ENCODE measurements at regions not wholly inside any gene's neighbourhood (a gene's known extent, or its start where the extent isn't known, plus 50 kb on each side); places are given as distances from the start of the nearest gene placed in this dataset.

GRCh38 chr12:38053655-38054464, 262.7 kb upstream of the ALG10B start:
- no peak overlapping the region for H3K9ac ChIP-seq (replicated peaks; ENCODE audit: extremely low read depth, insufficient read depth, low read length)
- no peaks in the 10 kb centered on the region for H3K36me3 ChIP-seq (ENCODE audit: control insufficient read depth in 2 of 2, extremely low read depth in 1 of 2, insufficient read depth in 2 of 2, low read length in 2 of 2)
- no peak overlapping the region for H3K27ac ChIP-seq (ENCODE audit: insufficient read depth, low read depth, low read length)
- no peaks in the 10 kb centered on the region for H4K20me1 ChIP-seq (replicated peaks; ENCODE audit: control insufficient read depth, extremely low read depth, insufficient read depth, low read length)
- CTCF ChIA-PET, result no interaction called here
- no peaks in the 10 kb centered on the region for H3K79me2 ChIP-seq (ENCODE audit: control insufficient read depth, insufficient read depth, low read length)
- H3K27me3 ChIP-seq (ENCODE audit: control insufficient read depth in 2 of 2, insufficient read depth in 2 of 2, low read length in 2 of 2), result no peaks in the 10 kb centered on the region
- intact Hi-C loops (cut with micrococcal nuclease), result no loop called here
- no peaks in the 10 kb centered on the region for H3K4me1 ChIP-seq (ENCODE audit: control insufficient read depth, extremely low read depth, insufficient read depth, low read length)
- POLR2A ChIA-PET, result no interaction called here
- dilution Hi-C loops (cut with MboI; ENCODE audit: extremely low pct_ligation_motif_present, low sequenced_read_pairs), result no loop called here
- TF ChIP-seq MAX (IDR thresholded peaks at IDR 0.05; ENCODE audit: insufficient read depth, insufficient read length) (no peak), FOS (IDR thresholded peaks at IDR 0.05; ENCODE audit: borderline replicate concordance, insufficient read depth, low read length) (no peak), CTCF (IDR thresholded peaks at IDR 0.05; ENCODE audit: extremely low read depth in 1 of 2, insufficient read depth in 1 of 2, low read depth in 1 of 2, low read length in 2 of 2) (no peak), POLR2AphosphoS5 (IDR thresholded peaks at IDR 0.05; ENCODE audit: insufficient read depth, low read depth, low read length) (no peak), EZH2 (IDR thresholded peaks at IDR 0.05; ENCODE audit: borderline replicate concordance, low read depth, low read length, severe bottlenecking) (no peak), POLR2A (IDR thresholded peaks at IDR 0.05; ENCODE audit: low read depth, low read length) (no peak), GATA2 (IDR thresholded peaks at IDR 0.05; ENCODE audit: insufficient read depth, insufficient read length, low read depth, low read length) (no peak), JUN (IDR thresholded peaks at IDR 0.05; ENCODE audit: borderline replicate concordance, insufficient read depth, insufficient read length, low read depth) (no peak), MYC (IDR thresholded peaks at IDR 0.05; ENCODE audit: low read depth, low read length) (no peak)
- FAIRE-seq (no peak), DNase-seq (ENCODE audit: low read depth, low spot score) (no peak)
- no peak overlapping the region for H2AFZ ChIP-seq (ENCODE audit: low read depth, low read length)
- no peak overlapping the region for H3K4me3 ChIP-seq (replicated peaks in 1 of 3; ENCODE audit: insufficient read depth in 1 of 3, low read depth in 1 of 3, low read length in 3 of 3)
- H3K4me2 ChIP-seq (ENCODE audit: insufficient read depth, low read length), result no peak overlapping the region
- BruUV-seq (replicated peaks), result no TSS peak
- H3K9me1 ChIP-seq (replicated peaks; ENCODE audit: control insufficient read depth, extremely low read depth, insufficient read depth, low read length), result no peaks in the 10 kb centered on the region
- peaks cover 4% of the 10 kb centered on the region for H3K9me3 ChIP-seq (replicated peaks; ENCODE audit: control insufficient read depth, insufficient read depth, low read length)
